K562 (cell line): ENCODE measurements at regions not wholly inside any gene's neighbourhood (a gene's known extent, or its start where the extent isn't known, plus 50 kb on each side); places are given as distances from the start of the nearest gene placed in this dataset.

Experiments
- ATAC-seq: fragments of 200-7000 bp; cut with Tn5 transposase; 3 replicates; pipeline ENCODE4 v1.9.1; 2020; ENCODE audit warnings: moderate library complexity
- BruUV-seq: library from RNA; stranded (reverse); fragments of 400-500 nt; replicated peaks from 2 replicates; lab custom pipeline; 2021; lab: Mats Ljungman, UMichigan
- CTCF ChIA-PET: fragments of 300-600 bp; formaldehyde crosslinking; extraction: SDS; loops from one replicate; lab custom pipeline; 2021; ENCODE audit warnings: low intra/inter-chr PET ratio; lab: Yijun Ruan, JAX
- POLR2A ChIA-PET: fragments of 300-600, 350-650 bp; sonication (Branson Sonifier 250); formaldehyde crosslinking; extraction: SDS; loops from one replicate; lab custom pipeline; 2021; ENCODE audit warnings: antibody characterized with exemption, inconsistent platforms; lab: Yijun Ruan, JAX
- DNase-seq, 4 experiments: peaks; one replicate each; pipeline versions ENCODE4 v3.0.0 to v3.0.0-alpha.2; 2011 to 2018; ENCODE audit warnings: low spot score in 3 of 4, mixed read lengths in 3 of 4; ENCODE audit errors: extremely low read depth in 1 of 4
- FAIRE-seq: peaks from 2 replicates; lab custom pipeline; 2011; peaks lifted over from hg19 to GRCh38; lab: Jason Lieb, UNC
- H2AFZ ChIP-seq: 2 replicates; pipeline ENCODE4 v1.6.0; 2011; ENCODE audit warnings: low read depth, low read length, control low read depth, inconsistent platforms
- H3K27ac ChIP-seq: fragments of 200-600 bp; 3 replicates; pipeline ENCODE4 v1.8.0; 2011; ENCODE audit warnings: low read depth, mild to moderate bottlenecking, control low read depth, inconsistent platforms, low read length, moderate library complexity, mixed read lengths; ENCODE audit errors: extremely low read depth
- H3K27me3 ChIP-seq, 2 experiments: fragments of 300-600 bp in 1 of 2; 2 replicates in 1 of 2; 3 replicates in 1 of 2; pipeline versions ENCODE4 v1.6.0 to v1.8.0; 2011; ENCODE audit warnings: inconsistent platforms in 2 of 2, low read length in 2 of 2, mild to moderate bottlenecking in 1 of 2, mixed read lengths in 1 of 2, moderate library complexity in 1 of 2; ENCODE audit not compliant: control insufficient read depth in 2 of 2, insufficient read depth in 2 of 2
- H3K36me3 ChIP-seq: fragments of 300-600 bp; 3 replicates; pipeline ENCODE4 v1.8.0; 2011; ENCODE audit warnings: mild to moderate bottlenecking, low read length, inconsistent platforms; ENCODE audit not compliant: control insufficient read depth, insufficient read depth
- H3K4me1 ChIP-seq, 2 experiments: fragments of 200-600 bp in 1 of 2; replicated peaks in 1 of 2; 2 replicates in 1 of 2; 3 replicates in 1 of 2; pipeline versions ENCODE4 v1.5.1 to v1.8.0; 2011; ENCODE audit warnings: inconsistent platforms in 2 of 2, low read length in 2 of 2, mild to moderate bottlenecking in 1 of 2, mixed read lengths in 1 of 2, moderate library complexity in 1 of 2; ENCODE audit not compliant: control insufficient read depth in 2 of 2, insufficient read depth in 2 of 2
- H3K4me2 ChIP-seq: 2 replicates; pipeline ENCODE4 v1.6.1; 2011; ENCODE audit warnings: low read length, control low read depth, inconsistent platforms, mixed read lengths; ENCODE audit not compliant: insufficient read depth
- H3K4me3 ChIP-seq: fragments of 200-600 bp; sonication (generic), shearing (Covaris generic); 2 replicates; pipeline ENCODE4 v1.5.1; 2016; ENCODE audit warnings: control low read depth, inconsistent platforms
- H3K79me2 ChIP-seq: fragments of 200-600 bp; 3 replicates; pipeline ENCODE4 v1.8.0; 2011; ENCODE audit warnings: low read length, inconsistent platforms; ENCODE audit not compliant: control insufficient read depth, insufficient read depth
- H3K9ac ChIP-seq, 2 experiments: 2 replicates each; pipeline versions ENCODE4 v1.6.0 to v1.6.1; 2011; ENCODE audit warnings: low read depth in 2 of 2, low read length in 2 of 2, control low read depth in 1 of 2, inconsistent platforms in 1 of 2, mild to moderate bottlenecking in 1 of 2, mixed read lengths in 1 of 2; ENCODE audit not compliant: insufficient read depth in 1 of 2
- H3K9me1 ChIP-seq: one replicate; pipeline ENCODE4 v1.6.0; 2011; ENCODE audit warnings: inconsistent platforms, mild to moderate bottlenecking, low read length, moderate library complexity; ENCODE audit not compliant: control insufficient read depth, insufficient read depth
- H3K9me3 ChIP-seq: replicated peaks from 2 replicates; pipeline ENCODE4 v1.5.1; 2011; ENCODE audit warnings: low read depth, low read length, inconsistent platforms; ENCODE audit not compliant: control insufficient read depth, insufficient read depth
- H4K20me1 ChIP-seq: replicated peaks from 2 replicates; pipeline ENCODE4 v1.6.1; 2011; ENCODE audit warnings: low read length, inconsistent platforms, mixed read lengths; ENCODE audit not compliant: control insufficient read depth, insufficient read depth
- BRD9 ChIP-seq: fragments of 450-650 bp; IDR thresholded peaks from 2 replicates; pipeline ENCODE4 v1.6.1; 2018; ENCODE audit warnings: low read depth; ENCODE audit not compliant: partially characterized antibody
- FOXK2 ChIP-seq, 2 experiments: fragments of 450-650 bp; IDR thresholded peaks in 1 of 2; conservative IDR thresholded peaks in 1 of 2; 2 replicates each; pipeline ENCODE4 v1.6.1; 2016; ENCODE audit warnings: low read depth in 2 of 2, mild to moderate bottlenecking in 1 of 2
- PHB ChIP-seq: fragments of 250-450 bp; sonication (Bioruptor Pico); IDR thresholded peaks from 2 replicates; pipeline ENCODE4 v1.5.0; 2021
- PPARD ChIP-seq: fragments of 250-450 bp; sonication (Bioruptor Pico); IDR thresholded peaks from 2 replicates; pipeline ENCODE4 v1.8.0; 2022; ENCODE audit warnings: inconsistent platforms, mild to moderate bottlenecking, moderate library complexity
- SOX6 ChIP-seq: fragments of 450-650 bp; IDR thresholded peaks from 2 replicates; pipeline ENCODE4 v1.6.1; 2014; ENCODE audit warnings: mild to moderate bottlenecking
- ZBTB1 ChIP-seq: sonication (generic); formaldehyde crosslinking; IDR thresholded peaks from 2 replicates; pipeline ENCODE4 v1.8.1; 2023; ENCODE audit warnings: missing genetic modification reagents, low read depth, mild to moderate bottlenecking, borderline replicate concordance
- ZNF133 ChIP-seq: fragments of 250-450 bp; sonication (Bioruptor Pico); IDR thresholded peaks from 2 replicates; pipeline ENCODE4 v1.4.0; 2020; ENCODE audit warnings: mild to moderate bottlenecking
- WGBS: fragments of 100-300 bp; shearing (Covaris generic); methylation state at CpG from one replicate; pipeline ENCODE4 v1.1.6; 2016; ENCODE audit warnings: low coverage, mixed read lengths; ENCODE audit not compliant: insufficient coverage; ENCODE audit errors: missing lambda C conversion rate; 5-methylcytosine and 5-hydroxymethylcytosine counted together
- in situ Hi-C: fragments of 300-500 bp; cut with MboI; formaldehyde crosslinking; loops from 4 replicates; pipeline ENCODE4 v1.15.0; 2018; ENCODE audit warnings: inconsistent platforms, mixed read lengths
- intact Hi-C: fragments of 100-400 bp; cut with micrococcal nuclease; formaldehyde crosslinking; loops from 2 replicates; pipeline ENCODE4 v1.14.2; 2022
- TF ChIP-seq, protein P1 (sequence below), 2 experiments: fragments of 450-650 bp in 1 of 2; sonication (generic) in 1 of 2; formaldehyde crosslinking; conservative IDR thresholded peaks; 2 replicates each; pipeline versions ENCODE4 v1.4.0 to v1.8.1; 2020 to 2022; ENCODE audit warnings: mild to moderate bottlenecking in 1 of 2, missing genetic modification reagents in 1 of 2
- TF ChIP-seq, protein P2 (sequence below): fragments of 250-450 bp; sonication (Bioruptor Pico); IDR thresholded peaks from 2 replicates; pipeline ENCODE4 v1.4.0; 2020; ENCODE audit warnings: borderline replicate concordance
- TF ChIP-seq, protein P3 (sequence below): sonication (generic); formaldehyde crosslinking; IDR thresholded peaks from 2 replicates; pipeline ENCODE4 v1.8.1; 2023; ENCODE audit warnings: mild to moderate bottlenecking, missing genetic modification reagents, moderate library complexity

DNA sequence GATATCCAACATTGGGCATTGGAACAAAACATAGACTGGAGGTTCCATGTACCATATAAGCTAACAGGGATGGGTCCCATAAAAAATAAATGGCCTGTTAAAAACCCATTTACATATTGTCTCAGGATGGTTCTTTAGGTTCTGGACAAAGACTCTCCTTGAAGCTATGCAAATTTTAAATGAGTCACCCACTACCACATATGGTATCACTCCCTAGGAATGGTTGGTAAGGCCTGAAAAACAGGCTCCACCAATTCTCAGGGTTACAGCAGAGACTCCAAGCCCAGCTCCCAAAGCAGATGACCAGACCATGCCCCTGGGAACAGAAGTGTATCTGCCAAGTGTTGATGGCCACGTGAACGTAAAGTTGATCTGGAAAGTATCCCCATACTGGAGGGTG, 190.7 kb upstream of the SPHKAP start:
- ChIA-PET CTCF (no interaction called here), POLR2A (no interaction called here)
- no peaks in the 10 kb centered on the region for H3K9me1 ChIP-seq
- intact Hi-C loops (no loop called here), in situ Hi-C loops (no loop called here)
- no peak overlapping the region for H2AFZ ChIP-seq
- no peak overlapping the region for H3K27ac ChIP-seq
- H3K4me3 ChIP-seq: no peak overlapping the region
- no peaks in the 10 kb centered on the region for H3K79me2 ChIP-seq
- H3K9me3 ChIP-seq: no peaks in the 10 kb centered on the region
- FAIRE-seq: no peak
- no peak for ATAC-seq
- no peaks in the 10 kb centered on the region for H4K20me1 ChIP-seq
- H3K36me3 ChIP-seq: no peaks in the 10 kb centered on the region
- H3K4me1 ChIP-seq: no peaks in the 10 kb centered on the region
- H3K27me3 ChIP-seq: no peaks in the 10 kb centered on the region
- no peak overlapping the region for H3K9ac ChIP-seq
- 0% methylated on average over 2 of the region's 2 CpGs for WGBS
- TF ChIP-seq, protein P1, sequence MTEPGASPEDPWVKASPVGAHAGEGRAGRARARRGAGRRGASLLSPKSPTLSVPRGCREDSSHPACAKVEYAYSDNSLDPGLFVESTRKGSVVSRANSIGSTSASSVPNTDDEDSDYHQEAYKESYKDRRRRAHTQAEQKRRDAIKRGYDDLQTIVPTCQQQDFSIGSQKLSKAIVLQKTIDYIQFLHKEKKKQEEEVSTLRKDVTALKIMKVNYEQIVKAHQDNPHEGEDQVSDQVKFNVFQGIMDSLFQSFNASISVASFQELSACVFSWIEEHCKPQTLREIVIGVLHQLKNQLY (CRISPR knock-in tag; conservative IDR thresholded peaks at IDR 0.05): no peak
- no peak for TF ChIP-seq SOX6
- TF ChIP-seq ZBTB1 (CRISPR knock-in tag): no peak
- TF ChIP-seq PHB: no peak
- no peak for TF ChIP-seq ZNF133 (CRISPR knock-in tag)
- no peak for TF ChIP-seq FOXK2 (conservative IDR thresholded peaks at IDR 0.05 in 1 of 2, IDR thresholded peaks at IDR 0.05 in 1 of 2; ENCODE audit: low read depth in 2 of 2)
- TF ChIP-seq, protein P2, sequence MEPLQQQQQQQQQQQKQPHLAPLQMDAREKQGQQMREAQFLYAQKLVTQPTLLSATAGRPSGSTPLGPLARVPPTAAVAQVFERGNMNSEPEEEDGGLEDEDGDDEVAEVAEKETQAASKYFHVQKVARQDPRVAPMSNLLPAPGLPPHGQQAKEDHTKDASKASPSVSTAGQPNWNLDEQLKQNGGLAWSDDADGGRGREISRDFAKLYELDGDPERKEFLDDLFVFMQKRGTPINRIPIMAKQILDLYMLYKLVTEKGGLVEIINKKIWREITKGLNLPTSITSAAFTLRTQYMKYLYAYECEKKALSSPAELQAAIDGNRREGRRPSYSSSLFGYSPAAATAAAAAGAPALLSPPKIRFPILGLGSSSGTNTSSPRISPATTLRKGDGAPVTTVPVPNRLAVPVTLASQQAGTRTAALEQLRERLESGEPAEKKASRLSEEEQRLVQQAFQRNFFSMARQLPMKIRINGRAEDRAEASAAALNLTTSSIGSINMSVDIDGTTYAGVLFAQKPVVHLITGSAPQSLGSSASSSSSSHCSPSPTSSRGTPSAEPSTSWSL (CRISPR knock-in tag): no peak
- no peak for TF ChIP-seq PPARD
- TF ChIP-seq BRD9: no peak
- TF ChIP-seq, protein P3, sequence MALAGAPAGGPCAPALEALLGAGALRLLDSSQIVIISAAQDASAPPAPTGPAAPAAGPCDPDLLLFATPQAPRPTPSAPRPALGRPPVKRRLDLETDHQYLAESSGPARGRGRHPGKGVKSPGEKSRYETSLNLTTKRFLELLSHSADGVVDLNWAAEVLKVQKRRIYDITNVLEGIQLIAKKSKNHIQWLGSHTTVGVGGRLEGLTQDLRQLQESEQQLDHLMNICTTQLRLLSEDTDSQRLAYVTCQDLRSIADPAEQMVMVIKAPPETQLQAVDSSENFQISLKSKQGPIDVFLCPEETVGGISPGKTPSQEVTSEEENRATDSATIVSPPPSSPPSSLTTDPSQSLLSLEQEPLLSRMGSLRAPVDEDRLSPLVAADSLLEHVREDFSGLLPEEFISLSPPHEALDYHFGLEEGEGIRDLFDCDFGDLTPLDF (CRISPR knock-in tag): no peak
- TF ChIP-seq, all 486 proteins: peak for 0
- BruUV-seq: no TSS peak
- no peak for DNase-seq
- H3K4me2 ChIP-seq: no peak overlapping the region
